Endothelial cell of umbilical vein (primary cell): ENCODE measurements at regions not wholly inside any gene's neighbourhood (a gene's known extent, or its start where the extent isn't known, plus 50 kb on each side); places are given as distances from the start of the nearest gene placed in this dataset.

Experiments used
- BruUV-seq: library from RNA; stranded (reverse); fragments of 400-500 nt; replicated peaks from 2 replicates; lab custom pipeline; 2021; lab: Mats Ljungman, UMichigan
- CTCF ChIA-PET: fragments of 300-600, 350-600 bp; sonication (Branson Sonifier 250); formaldehyde crosslinking; loops from one replicate; lab custom pipeline; 2021; ENCODE audit warnings: antibody characterized with exemption, inconsistent platforms; lab: Charles Lee
- POLR2A ChIA-PET: fragments of 300-600, 350-600 bp; sonication (Branson Sonifier 250); formaldehyde crosslinking; loops from one replicate; lab custom pipeline; 2021; ENCODE audit warnings: antibody characterized with exemption, inconsistent platforms; lab: Charles Lee
- DNase-seq: peaks from one replicate; pipeline ENCODE4 v3.0.0-alpha.2; 2011; ENCODE audit warnings: low read depth, low spot score
- FAIRE-seq: peaks from 2 replicates; lab custom pipeline; 2011; peaks lifted over from hg19 to GRCh38; lab: Jason Lieb, UNC
- H2AFZ ChIP-seq: 2 replicates; pipeline ENCODE4 v1.6.0; 2012; ENCODE audit warnings: low read depth, low read length, control low read depth, inconsistent platforms
- H3K27ac ChIP-seq: 2 replicates; pipeline ENCODE4 v1.5.1; 2011; ENCODE audit warnings: low read depth, mild to moderate bottlenecking, control low read depth, low read length, moderate library complexity; ENCODE audit not compliant: insufficient read depth
- H3K27me3 ChIP-seq, 2 experiments: 2 replicates each; pipeline versions ENCODE4 v1.6.0 to v1.6.1; 2011; ENCODE audit warnings: low read length in 2 of 2, mixed read lengths in 1 of 2; ENCODE audit not compliant: control insufficient read depth in 2 of 2, insufficient read depth in 2 of 2
- H3K36me3 ChIP-seq, 2 experiments: 2 replicates in 1 of 2; 3 replicates in 1 of 2; pipeline ENCODE4 v1.5.1; 2011; ENCODE audit warnings: low read length in 2 of 2, mild to moderate bottlenecking in 1 of 2, moderate library complexity in 1 of 2; ENCODE audit not compliant: control insufficient read depth in 2 of 2, insufficient read depth in 2 of 2; ENCODE audit errors: extremely low read depth in 1 of 2
- H3K4me1 ChIP-seq: 3 replicates; pipeline ENCODE4 v1.5.1; 2011; ENCODE audit warnings: mild to moderate bottlenecking, low read length; ENCODE audit not compliant: control insufficient read depth, insufficient read depth; ENCODE audit errors: extremely low read depth
- H3K4me2 ChIP-seq: 2 replicates; pipeline ENCODE4 v1.6.1; 2011; ENCODE audit warnings: low read length, control low read depth, mixed read lengths; ENCODE audit not compliant: insufficient read depth
- H3K4me3 ChIP-seq, 3 experiments: fragments of 200-600 bp in 1 of 3; sonication (generic), shearing (Covaris generic) in 1 of 3; replicated peaks in 1 of 3; 2 replicates each; pipeline ENCODE4 v1.5.1; 2011 to 2016; ENCODE audit warnings: control low read depth in 3 of 3, low read length in 3 of 3, mild to moderate bottlenecking in 2 of 3, inconsistent platforms in 1 of 3, low read depth in 1 of 3, moderate library complexity in 1 of 3; ENCODE audit not compliant: insufficient read depth in 1 of 3
- H3K79me2 ChIP-seq: 2 replicates; pipeline ENCODE4 v1.6.0; 2012; ENCODE audit warnings: low read length, inconsistent platforms; ENCODE audit not compliant: control insufficient read depth, insufficient read depth
- H3K9ac ChIP-seq: replicated peaks from 2 replicates; pipeline ENCODE3; 2011; ENCODE audit warnings: low read length, control low read depth; ENCODE audit not compliant: insufficient read depth; ENCODE audit errors: extremely low read depth
- H3K9me1 ChIP-seq: replicated peaks from 3 replicates; pipeline ENCODE4 v1.6.0; 2011; ENCODE audit warnings: mild to moderate bottlenecking, low read length; ENCODE audit not compliant: control insufficient read depth, insufficient read depth; ENCODE audit errors: extremely low read depth
- H3K9me3 ChIP-seq: replicated peaks from 2 replicates; pipeline ENCODE4 v1.5.1; 2012; ENCODE audit warnings: low read length, inconsistent platforms; ENCODE audit not compliant: control insufficient read depth, insufficient read depth
- H4K20me1 ChIP-seq: replicated peaks from 2 replicates; pipeline ENCODE3; 2011; ENCODE audit warnings: mild to moderate bottlenecking, low read length; ENCODE audit not compliant: control insufficient read depth, insufficient read depth; ENCODE audit errors: extremely low read depth
- EZH2 ChIP-seq: IDR thresholded peaks from 2 replicates; pipeline ENCODE4 v1.6.1; 2012; ENCODE audit warnings: borderline replicate concordance, low read depth, mild to moderate bottlenecking, moderate library complexity, low read length, inconsistent platforms; ENCODE audit not compliant: severe bottlenecking
- FOS ChIP-seq: IDR thresholded peaks from 2 replicates; pipeline ENCODE4 v1.6.1; 2011; ENCODE audit warnings: mild to moderate bottlenecking, low read length, moderate library complexity, borderline replicate concordance; ENCODE audit not compliant: insufficient read depth
- GATA2 ChIP-seq: IDR thresholded peaks from 2 replicates; pipeline ENCODE4 v1.7.0; 2011; ENCODE audit warnings: low read depth, mild to moderate bottlenecking, moderate library complexity, mixed read lengths, low read length; ENCODE audit not compliant: insufficient read length, insufficient read depth
- JUN ChIP-seq: IDR thresholded peaks from 2 replicates; pipeline ENCODE4 v1.6.1; 2011; ENCODE audit warnings: borderline replicate concordance, low read depth; ENCODE audit not compliant: insufficient read length, insufficient read depth
- MAX ChIP-seq: IDR thresholded peaks from 2 replicates; pipeline ENCODE4 v1.6.1; 2011; ENCODE audit not compliant: insufficient read depth, insufficient read length
- POLR2A ChIP-seq: IDR thresholded peaks from 2 replicates; pipeline ENCODE4 v1.6.1; 2012; ENCODE audit warnings: low read depth, mild to moderate bottlenecking, control low read depth, low read length
- POLR2AphosphoS5 ChIP-seq: IDR thresholded peaks from 2 replicates; pipeline ENCODE4 v1.6.1; 2012; ENCODE audit warnings: low read depth, mild to moderate bottlenecking, control low read depth, low read length, moderate library complexity; ENCODE audit not compliant: insufficient read depth
- dilution Hi-C: fragments of 300-500 bp; cut with MboI; formaldehyde crosslinking; loops from one replicate; pipeline ENCODE4 v1.15.0; 2019; ENCODE audit warnings: low sequenced_read_pairs; ENCODE audit not compliant: extremely low pct_ligation_motif_present
- intact Hi-C: fragments of 100-400 bp; cut with micrococcal nuclease; formaldehyde crosslinking; loops from one replicate; pipeline ENCODE4 v1.10.0; 2022
- TF ChIP-seq, protein P1 (sequence below), 2 donors: IDR thresholded peaks; 1 replicate in 1 of 2; 2 replicates in 1 of 2; pipeline ENCODE4 v1.5.1; 2011; ENCODE audit warnings: low read length in 2 of 2, mild to moderate bottlenecking in 2 of 2, moderate library complexity in 2 of 2, control low read depth in 1 of 2, inconsistent platforms in 1 of 2, low read depth in 1 of 2; ENCODE audit not compliant: insufficient read depth in 1 of 2; ENCODE audit errors: extremely low read depth in 1 of 2

DNA sequence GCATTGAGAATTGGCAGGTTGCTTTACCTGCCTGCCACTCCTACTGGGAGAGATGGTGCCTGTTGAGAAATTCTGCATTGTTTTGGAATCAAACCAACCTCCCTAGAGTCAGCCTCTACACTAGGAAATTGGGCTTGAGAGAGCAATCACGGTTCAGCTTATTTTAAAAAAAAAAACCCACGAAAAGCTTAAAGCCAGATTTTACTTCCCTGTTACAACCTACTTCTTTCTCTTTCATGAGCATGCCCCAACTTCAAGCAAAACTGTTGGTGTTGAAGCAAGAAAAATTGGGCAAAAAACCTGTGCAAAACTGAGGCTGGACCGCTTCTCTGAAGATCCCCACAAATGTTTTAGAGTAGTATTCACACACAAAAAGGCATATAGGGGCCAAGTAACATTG is 134.6 kb upstream of the ZEB2 start:
- no peak for FAIRE-seq
- H3K36me3 ChIP-seq = no peaks in the 10 kb centered on the region
- no peak for DNase-seq
- no peak overlapping the region for H3K4me2 ChIP-seq
- no peaks in the 10 kb centered on the region for H4K20me1 ChIP-seq
- no peaks in the 10 kb centered on the region for H3K9me3 ChIP-seq
- no TSS peak for BruUV-seq
- no peaks in the 10 kb centered on the region for H3K27me3 ChIP-seq
- no peaks in the 10 kb centered on the region for H3K4me1 ChIP-seq
- TF ChIP-seq MAX (no peak), GATA2 (no peak), EZH2 (no peak), FOS (no peak), JUN (no peak), POLR2AphosphoS5 (no peak), POLR2A (no peak)
- TF ChIP-seq, protein P1, sequence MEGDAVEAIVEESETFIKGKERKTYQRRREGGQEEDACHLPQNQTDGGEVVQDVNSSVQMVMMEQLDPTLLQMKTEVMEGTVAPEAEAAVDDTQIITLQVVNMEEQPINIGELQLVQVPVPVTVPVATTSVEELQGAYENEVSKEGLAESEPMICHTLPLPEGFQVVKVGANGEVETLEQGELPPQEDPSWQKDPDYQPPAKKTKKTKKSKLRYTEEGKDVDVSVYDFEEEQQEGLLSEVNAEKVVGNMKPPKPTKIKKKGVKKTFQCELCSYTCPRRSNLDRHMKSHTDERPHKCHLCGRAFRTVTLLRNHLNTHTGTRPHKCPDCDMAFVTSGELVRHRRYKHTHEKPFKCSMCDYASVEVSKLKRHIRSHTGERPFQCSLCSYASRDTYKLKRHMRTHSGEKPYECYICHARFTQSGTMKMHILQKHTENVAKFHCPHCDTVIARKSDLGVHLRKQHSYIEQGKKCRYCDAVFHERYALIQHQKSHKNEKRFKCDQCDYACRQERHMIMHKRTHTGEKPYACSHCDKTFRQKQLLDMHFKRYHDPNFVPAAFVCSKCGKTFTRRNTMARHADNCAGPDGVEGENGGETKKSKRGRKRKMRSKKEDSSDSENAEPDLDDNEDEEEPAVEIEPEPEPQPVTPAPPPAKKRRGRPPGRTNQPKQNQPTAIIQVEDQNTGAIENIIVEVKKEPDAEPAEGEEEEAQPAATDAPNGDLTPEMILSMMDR (IDR thresholded peaks at IDR 0.05; ENCODE audit: extremely low read depth in 1 of 2, insufficient read depth in 1 of 2, low read depth in 1 of 2, low read length in 2 of 2) = no peak
- ChIA-PET POLR2A (no interaction called here), CTCF (no interaction called here)
- H3K27ac ChIP-seq = no peak overlapping the region
- H3K9me1 ChIP-seq = no peaks in the 10 kb centered on the region
- no peak overlapping the region for H3K9ac ChIP-seq
- H3K79me2 ChIP-seq = no peaks in the 10 kb centered on the region
- H2AFZ ChIP-seq = no peak overlapping the region
- H3K4me3 ChIP-seq = no peak overlapping the region
- dilution Hi-C loops (no loop called here), intact Hi-C loops (no loop called here)
